ENCODE measurements at regions not wholly inside any gene's neighbourhood (a gene's known extent, or its start where the extent isn't known, plus 50 kb on each side); places are given as distances from the start of the nearest gene placed in this dataset.

- Histone ChIP-seq H3K27ac (peak overlapping the region in 4 of 21 experiments; percentile 14 to 60 (median 37)), H3K4me3 (no peak overlapping the region)
Measured at GRCh38 chr1:47569681-47570470, 132.0 kb downstream of the FOXD2 start.

DNA sequence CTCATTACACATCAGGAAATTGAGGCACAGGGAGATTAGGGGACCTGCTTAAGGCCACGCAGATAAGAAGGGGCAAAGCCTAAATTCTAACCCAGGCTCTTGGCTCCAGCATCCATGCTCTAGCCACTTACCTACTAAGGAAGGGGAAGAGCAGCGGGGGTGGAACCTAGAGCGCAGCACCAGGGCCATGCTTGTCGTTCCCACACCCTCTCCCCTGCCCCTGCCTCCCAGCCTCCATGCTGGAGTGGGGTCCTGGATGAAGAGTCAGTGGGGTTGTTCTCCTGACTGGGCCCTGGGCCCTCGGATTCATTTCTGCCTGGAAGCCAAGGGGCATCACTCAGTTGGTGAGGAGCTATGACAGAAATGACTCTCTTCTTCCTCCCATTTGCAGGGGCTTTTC is 133.3 kb downstream of the FOXD2 start:
- H3K4me3 ChIP-seq = no peak overlapping the region
- no peak overlapping the region for H3K27ac ChIP-seq

GRCh38 chr1:47571952-47572351 is 134.1 kb downstream of the FOXD2 start:
- no peak overlapping the region for H3K27ac ChIP-seq
- H3K4me3 ChIP-seq = no peak overlapping the region

DNA sequence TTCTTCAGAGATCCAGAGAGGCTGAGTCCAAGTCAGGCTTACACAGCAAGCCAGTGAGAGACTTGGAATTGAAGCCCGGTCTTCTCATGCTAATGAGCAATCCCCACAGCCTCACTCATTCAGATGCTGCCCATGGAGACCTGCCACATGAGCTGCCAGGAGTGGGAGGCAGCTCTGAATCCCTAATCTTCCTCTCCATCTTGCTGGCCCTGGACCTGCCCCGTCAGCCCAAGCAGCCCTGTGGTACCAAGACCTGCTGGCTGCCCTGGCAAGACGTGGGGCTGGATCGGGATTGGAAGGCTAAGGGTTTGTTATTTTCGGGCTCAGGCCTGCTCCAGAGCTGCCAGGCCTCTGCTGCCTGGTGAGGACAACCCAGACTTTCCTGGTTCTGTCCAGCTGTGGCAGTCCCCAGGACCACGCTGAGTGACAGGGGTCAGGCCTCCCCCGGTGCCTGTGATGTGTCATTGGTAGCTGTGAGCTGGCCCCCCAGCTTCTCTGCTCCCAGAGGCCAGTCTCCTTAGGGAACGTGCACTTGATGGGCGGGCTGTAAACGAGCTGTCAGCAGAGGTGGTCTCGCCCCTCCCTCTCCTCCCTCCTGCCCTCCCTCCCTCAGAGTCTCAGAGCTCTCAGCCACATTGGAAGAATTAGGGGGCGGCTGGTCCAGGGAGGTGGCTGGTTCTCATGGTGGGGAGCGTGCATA is 135.0 kb downstream of the FOXD2 start:
- H3K4me3 ChIP-seq = no peak overlapping the region
- H3K27ac ChIP-seq = no peak overlapping the region

DNA sequence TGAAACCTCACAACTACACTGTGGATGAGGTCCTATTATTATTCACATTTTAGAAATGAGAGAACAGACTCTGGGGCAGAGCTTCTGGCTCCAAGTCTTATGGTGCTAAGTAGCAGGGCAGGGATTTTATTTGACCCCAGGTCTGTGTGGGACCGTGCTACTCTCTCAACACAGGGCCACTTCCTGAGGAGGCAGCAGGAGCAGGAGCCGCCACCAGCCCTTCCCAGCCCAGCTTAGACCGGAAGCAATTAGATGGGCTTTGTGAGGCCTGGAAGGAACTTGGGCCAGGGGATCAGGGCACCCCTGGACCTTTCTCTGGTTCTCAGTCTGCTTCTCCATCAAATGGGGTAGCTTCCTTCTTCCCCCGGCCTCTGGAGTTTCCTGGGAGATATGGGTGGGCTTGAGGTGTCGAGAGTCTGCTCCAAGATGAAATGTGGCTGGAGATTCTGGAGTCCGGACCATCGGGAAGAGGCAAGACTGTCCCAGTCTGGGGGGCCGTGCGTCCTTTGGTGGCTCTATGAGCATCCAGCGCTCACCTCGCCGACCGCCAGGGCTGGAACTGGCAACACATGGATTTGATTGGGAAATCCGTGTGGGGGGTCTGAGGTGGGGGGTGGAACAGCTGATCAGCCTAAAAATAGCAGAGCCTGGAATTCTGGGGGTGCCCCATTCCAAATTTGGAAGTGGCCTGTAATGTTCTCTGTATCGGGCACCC is 136.8 kb downstream of the FOXD2 start:
- no peak overlapping the region for H3K4me3 ChIP-seq

GRCh38 chr1:47575855-47576757 is 138.3 kb downstream of the FOXD2 start:
- no peak overlapping the region for H3K27ac ChIP-seq
- H3K4me3 ChIP-seq = no peak overlapping the region

More for the DNA sequence above, 136.8 kb downstream of the FOXD2 start:
- H3K27ac ChIP-seq = no peak overlapping the region

- Histone ChIP-seq H3K27ac (no peak overlapping the region), H3K4me3 (no peak overlapping the region)
Measured at GRCh38 chr1:47576758-47577115, 138.9 kb downstream of the FOXD2 start.

- peak overlapping the region in 1 of 21 experiments; percentile 48 for H3K27ac ChIP-seq
- no peak overlapping the region for H3K4me3 ChIP-seq
Measured at GRCh38 chr1:47577303-47578025, 139.6 kb downstream of the FOXD2 start.

- Histone ChIP-seq H3K27ac (peak overlapping the region in 5 of 21 experiments; percentile 30 to 60 (median 48)), H3K4me3 (no peak overlapping the region)
Measured at GRCh38 chr1:47578026-47578720, 140.3 kb downstream of the FOXD2 start.

DNA sequence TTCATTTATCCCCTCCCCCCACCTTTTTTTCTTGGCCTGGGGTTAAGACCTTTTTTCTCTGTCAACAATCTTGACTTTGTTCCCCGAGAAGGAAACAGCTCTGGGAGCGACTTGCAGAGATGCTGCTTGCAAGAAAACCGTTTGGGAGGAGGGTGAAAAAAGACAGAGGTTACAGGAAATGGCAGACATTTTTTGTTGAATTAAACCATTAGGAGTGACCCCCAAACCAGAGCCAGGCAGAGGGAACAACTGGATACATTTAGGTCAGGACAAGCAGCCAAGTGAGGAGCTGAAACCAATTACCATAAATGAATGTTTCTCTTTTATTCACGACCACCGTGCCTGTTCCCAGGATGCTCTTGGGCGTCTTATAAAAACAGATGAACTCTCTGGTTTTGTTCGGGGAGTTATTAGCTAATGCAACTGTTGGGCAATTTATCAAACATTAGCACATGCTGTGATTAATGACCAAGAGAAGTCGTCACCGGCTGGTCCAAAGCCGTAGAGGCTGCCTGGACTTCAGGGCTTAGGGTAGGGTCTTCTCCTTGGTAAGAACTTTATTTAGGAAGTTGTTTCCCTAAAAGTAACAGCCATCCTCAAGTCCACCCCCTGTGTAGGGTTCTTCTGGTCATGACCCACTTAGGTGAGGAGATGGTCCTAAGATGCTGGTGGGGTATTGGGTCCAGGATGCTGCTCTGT is 141.0 kb downstream of the FOXD2 start:
- H3K27ac ChIP-seq = peak overlapping the region in 2 of 21 experiments; percentile 3 to 63
- H3K4me3 ChIP-seq = no peak overlapping the region

- Histone ChIP-seq H3K4me3 (no peak overlapping the region), H3K27ac (no peak overlapping the region)
Measured at GRCh38 chr1:47579809-47580208, 142.0 kb downstream of the FOXD2 start.

DNA sequence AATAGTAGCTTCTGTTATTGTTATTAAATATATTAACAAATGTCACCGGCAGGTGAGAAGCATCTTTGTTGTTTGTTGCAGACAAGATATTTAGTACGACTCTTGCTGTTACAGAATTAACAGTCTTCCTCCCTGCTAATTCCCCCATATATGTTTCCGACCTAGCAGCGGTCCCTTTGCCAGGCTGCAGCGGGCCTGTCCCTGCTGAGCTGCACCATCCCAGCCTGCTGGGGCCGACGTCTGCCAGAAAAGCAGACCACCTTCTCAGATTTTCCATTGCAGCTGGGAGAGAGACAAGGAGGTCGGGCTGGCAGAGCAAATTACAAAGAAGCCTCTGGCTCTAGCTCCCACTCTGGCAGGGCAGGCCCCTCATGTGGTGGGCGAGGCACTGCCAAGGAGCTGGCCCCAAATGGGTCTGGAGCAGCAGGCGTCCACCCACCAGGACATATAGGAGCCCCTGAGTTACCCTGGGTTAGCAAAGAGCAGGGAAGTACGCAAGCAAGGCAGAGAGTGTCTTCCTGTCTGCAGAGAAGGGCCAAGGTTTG is 142.7 kb downstream of the FOXD2 start:
- no peak overlapping the region for H3K4me3 ChIP-seq
- no peak overlapping the region for H3K27ac ChIP-seq

DNA sequence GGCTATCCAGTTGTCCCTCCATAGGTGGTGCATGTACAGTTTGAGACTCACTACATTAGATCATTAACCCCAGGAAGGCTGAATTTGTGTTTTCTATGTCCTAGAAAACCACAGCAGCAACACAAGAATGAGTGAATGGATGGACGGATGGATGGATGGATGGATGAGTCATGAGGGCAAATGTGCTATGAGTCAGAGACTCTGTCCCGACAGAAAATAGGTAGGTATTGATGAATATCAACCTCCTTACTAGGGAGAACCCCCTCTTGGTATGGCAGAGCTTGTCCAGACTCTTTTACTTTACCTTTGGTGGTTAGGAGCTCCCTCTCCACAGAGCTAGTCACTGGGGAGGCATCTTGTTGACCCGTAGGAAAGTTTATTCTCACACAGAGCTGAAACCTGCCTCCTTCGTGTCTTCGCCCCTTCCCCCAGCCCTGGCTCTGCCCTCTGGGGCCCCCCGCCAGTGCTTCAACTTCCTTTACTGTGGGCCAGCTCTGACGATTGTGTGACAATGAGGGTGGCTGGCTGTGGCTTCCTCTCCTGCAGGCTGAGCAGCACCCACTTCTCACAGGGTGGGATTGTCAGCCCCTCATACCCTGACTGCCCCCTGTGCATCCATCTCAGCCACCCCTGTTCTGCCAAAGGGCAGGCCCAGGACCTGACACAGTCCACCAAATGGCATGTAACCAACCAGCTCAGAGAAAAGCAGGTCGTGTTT is 145.2 kb downstream of the FOXD2 start:
- no peak overlapping the region for H3K4me3 ChIP-seq
- no peak overlapping the region for H3K27ac ChIP-seq

DNA sequence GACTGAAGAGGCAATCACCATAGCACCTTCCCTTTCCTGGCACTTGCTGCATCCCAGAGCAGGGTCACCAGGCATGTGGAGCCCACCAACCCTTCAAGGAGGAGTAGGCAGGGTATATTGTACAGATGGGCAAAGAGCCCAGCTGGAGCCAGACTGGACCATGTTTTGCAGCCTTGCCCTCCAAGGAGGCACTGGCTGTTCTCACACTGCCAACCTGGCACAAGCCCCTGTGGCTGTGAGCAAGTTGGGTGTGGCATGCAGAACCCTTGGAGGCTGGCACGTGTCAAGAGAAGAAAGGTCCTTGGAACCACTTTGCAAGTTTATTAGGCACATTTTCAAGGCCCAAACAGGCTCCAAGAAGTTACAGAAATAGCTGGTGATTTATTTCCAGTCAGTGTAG is 146.4 kb downstream of the FOXD2 start:
- Histone ChIP-seq H3K4me3 (no peak overlapping the region), H3K27ac (no peak overlapping the region)

DNA sequence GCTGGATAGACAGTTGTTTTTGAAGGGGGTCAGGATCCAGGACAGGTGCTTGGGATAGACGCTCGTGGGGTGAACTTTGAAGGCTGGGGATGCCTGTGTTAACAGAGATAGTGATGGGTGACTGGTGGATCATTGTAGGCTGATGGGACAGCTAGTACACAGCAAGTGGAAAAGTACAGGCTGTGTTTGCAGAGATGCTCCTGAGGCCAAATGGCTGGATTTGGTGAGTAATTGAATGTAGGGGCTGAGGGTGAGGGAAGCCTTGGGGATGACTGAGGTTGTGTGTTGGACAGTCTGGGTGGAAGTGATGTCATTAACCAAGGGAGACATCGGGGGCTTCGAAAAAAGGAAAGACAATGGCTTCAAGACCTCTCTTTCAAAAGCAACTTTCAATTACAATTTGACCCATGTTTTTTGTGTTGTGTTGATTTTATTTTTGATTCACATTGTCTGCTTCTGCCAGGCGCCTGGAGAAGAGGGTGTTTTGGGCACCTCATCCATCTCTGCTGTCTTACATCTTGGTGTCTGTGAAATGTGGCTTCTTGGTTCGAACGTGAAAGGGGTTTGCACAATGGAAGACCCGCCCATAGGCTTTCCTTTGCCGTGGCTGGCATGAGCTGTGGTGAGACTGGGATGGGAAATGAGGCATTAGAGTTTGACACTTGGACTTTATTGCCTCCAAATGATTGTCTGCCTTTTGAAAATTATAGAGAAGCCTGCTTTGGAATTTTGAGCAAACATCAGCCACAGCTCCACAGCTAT is 147.5 kb downstream of the FOXD2 start:
- no peak overlapping the region for H3K4me3 ChIP-seq
- no peak overlapping the region for H3K27ac ChIP-seq

GRCh38 chr1:47587891-47588582 is 150.2 kb downstream of the FOXD2 start:
- no peak overlapping the region for H3K27ac ChIP-seq
- no peak overlapping the region for H3K4me3 ChIP-seq

Data from skin epidermis (tissue), 12 donors.